ENCODE measurements at regions not wholly inside any gene's neighbourhood (a gene's known extent, or its start where the extent isn't known, plus 50 kb on each side); places are given as distances from the start of the nearest gene placed in this dataset.

- no peak for TF ChIP-seq POLR2A (IDR thresholded peaks at IDR 0.05; ENCODE audit: low read depth, low read length)
- TF ChIP-seq POLR2AphosphoS5 (IDR thresholded peaks at IDR 0.05; ENCODE audit: low read depth, low read length) = no peak
- TF ChIP-seq POU2F2 (IDR thresholded peaks at IDR 0.05; ENCODE audit: low read depth, low read length) = no peak
- TF ChIP-seq SPI1 (IDR thresholded peaks at IDR 0.05; ENCODE audit: low read depth, low read length) = no peak
- TF ChIP-seq TAF1 (IDR thresholded peaks at IDR 0.05; ENCODE audit: low read depth, low read length) = no peak
- no peak for TF ChIP-seq PAX5 (IDR thresholded peaks at IDR 0.05; ENCODE audit: insufficient read depth, low read length, severe bottlenecking)
Measured at GRCh38 chr22:48235744-48236143, 1473.3 kb downstream of the TBC1D22A start.

Data from GM12891 (cell line).